ENCODE measurements at regions not wholly inside any gene's neighbourhood (a gene's known extent, or its start where the extent isn't known, plus 50 kb on each side); places are given as distances from the start of the nearest gene placed in this dataset.

DNA sequence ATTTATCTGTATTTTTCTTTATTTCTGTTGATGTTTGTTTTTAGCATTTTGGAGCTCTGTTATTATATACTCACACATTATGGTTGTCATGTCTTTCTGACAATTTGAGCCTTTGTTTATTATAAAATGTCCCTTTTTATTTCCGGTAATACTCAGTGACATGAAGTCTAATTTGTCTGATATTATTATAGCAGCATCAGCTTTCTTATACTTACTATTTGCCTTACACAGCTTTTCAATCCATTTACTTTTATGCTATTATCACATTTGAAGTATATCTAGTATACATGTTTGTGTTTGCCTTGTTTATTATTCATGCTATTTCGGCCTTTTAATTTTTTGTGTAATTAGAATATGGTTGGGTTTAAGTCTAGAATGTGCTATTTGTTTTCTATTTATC lies 430.6 kb upstream of the FANCL start:
- DNase-seq: no peak

DNA sequence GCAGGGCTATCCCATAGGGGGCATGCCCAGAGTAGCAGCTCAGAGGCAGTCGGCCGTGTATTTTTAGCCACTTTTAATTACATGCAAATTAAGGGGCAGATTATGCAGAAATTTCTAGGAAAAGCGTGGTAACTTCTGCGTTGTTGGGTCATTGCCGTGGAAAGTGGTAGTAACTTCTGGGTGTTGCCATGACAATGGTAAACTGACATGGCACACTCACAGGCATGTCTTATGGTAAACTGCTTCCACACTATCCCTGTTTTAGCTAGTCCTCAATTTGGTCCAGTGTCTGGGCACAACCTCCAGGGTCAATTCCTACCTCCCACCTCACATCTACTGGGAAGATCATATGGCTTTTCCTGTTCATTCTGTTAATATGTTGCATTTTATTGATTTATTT lies 428.9 kb upstream of the FANCL start:
- no peak for DNase-seq

DNA sequence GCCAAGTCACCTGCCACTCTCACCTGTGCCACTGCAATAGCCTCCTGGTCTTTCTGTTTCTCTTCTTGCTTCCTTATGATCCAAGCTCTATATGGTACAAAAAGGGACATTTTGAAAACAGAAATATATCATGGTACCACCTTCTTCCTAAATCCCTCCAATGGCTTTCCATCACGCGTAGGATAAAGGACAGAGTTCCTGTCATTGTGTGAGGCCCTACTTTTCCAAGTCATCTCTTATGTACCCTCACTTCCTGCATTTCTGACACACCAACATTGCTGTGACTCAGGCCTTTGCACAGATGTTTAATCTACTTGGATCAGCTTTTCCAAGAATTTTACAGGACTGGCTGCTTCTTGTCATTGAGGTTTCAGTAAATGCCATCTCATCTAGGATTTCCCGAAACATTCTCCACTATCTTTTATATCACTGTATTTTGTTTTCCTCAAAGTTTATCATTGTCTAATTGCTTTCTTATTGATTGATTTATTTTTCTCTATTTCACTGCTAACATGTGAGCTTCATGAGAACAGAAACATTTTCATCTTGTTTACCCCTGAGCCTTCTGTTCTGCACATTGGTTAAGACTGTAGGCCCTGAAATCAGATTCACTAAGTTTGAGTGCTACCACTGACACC lies 426.1 kb upstream of the FANCL start:
- DNase-seq: no peak

DNA sequence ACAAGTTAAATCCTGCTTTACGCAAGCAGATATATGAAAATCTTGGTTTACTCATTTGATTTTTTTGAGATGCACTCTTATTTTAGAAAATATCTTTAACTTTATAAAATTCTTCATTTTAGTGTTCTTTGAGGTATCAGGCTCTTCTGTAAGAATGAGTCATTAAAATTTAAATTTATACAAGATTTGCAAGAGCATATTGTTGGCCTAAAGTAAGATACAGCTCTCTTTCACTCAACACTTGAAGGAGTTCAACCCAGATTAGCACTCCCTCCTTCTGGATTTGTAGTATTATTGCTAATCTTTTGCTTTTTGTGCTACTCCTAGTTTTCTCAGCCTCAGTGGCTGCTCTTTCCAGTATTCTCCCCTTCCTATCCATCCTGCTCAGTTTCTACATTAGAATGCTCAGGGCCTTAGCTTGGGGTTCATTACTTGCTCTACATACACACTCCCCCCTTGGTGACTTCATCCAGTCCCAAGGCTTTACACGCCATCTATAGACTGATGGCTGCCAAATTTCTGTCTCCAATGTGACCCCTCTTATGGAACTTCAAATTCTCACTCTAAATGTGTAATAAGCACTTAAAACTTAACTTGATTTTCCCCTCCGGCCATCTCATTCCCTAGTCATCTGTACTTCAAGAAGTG lies 425.3 kb upstream of the FANCL start:
- no peak for DNase-seq

DNA sequence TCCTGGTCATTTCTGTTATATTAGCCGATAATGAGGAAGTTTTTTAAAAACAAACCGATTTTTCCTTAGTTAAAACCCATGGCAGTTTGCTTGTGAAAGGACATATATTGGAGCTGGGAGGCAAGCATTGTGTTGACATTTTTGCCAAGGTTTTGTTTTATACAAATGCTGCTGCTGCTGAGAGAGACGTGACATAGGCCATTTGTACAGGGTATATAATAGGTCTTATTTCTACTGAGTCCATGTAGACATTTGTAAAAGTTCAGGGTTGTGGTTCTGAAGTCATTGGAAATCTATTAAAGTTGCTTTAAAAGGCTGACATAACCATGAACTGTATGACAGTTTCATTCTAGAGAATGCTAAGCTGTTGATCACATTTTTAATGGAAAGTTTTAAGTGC lies 424.0 kb upstream of the FANCL start:
- no peak for DNase-seq

DNA sequence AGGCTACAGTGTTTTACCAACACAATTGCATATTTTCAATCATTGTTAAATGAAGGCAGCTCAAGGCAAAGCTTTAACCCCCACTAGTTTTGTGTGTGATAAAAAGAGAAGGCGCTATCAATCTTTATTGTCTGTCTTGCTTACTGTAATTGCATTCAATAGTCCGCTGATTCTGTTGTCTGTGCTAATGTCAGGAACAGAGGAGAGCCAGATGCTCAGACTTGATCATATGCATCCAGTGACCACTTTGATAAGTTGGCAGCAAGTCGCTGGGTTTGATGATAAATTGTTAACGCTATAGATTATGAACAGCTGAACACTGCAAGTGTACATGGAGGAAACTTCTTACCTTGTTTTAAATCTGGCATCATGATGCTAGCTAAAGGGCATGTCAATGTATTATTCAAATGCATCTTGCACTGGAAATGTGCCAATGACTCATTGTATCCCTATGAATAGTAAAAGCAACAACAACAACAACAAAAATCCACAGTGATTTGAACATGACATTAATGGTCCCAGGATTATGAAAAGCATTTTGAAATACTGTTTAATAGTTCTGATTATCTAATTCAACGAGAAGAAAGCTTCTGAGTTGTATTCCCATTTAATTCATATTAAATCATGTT lies 423.5 kb upstream of the FANCL start:
- DNase-seq: no peak

DNA sequence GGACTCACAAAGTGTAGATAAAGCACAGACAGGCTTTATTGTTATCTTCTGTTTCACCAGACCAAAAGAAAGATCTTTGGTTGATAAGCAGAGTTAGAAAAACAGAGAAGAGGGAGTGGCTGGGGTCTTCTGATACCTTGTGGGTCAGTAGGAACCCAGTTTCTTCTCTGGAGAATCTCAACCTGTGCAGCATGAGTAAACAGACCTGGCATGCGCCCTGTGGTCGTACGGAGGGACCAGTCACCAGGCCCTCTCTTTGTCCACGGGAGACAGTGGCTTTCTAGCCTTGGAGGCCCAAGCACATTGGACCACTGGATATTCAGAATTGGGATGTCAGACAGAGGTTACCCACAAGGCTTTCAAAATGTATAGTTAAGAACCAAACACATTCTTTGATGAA lies 418.9 kb upstream of the FANCL start:
- DNase-seq: no peak

DNA sequence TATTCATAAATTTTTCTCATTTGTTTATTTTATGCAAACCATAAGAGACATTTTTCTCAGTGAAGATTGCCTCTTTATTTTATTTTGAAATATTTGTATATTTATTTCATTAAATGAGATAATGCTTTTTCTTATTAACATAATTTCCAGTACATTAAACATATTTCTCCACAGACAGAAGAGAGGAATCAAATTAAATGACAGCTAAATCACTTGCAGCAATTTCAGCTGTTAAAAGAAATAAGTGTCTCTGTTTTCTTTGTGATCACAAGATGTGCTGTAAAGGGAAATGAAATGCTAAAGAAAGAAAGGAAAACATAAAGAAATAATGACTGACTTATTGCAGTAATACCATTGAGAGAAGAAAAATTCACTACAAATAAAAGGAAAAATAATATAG lies 414.0 kb upstream of the FANCL start:
- no peak for DNase-seq

DNA sequence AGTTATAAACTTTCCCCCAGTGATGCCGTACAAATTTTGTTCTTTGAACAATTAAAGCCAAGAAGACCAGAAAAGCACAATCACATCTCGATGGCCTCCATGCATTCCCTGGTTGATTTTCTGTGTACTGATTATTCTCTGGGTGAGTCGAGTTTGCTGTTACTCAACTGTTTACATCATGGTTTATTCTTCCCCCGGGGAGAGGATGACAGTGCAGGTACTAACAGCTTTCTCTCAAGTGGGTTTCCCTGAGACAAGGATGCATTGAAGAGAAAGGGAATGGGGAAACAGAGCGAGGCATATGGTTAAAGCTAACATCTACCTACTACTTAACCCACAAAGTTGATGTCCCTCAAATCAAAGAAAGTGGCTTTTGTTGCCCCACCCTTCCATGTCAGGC lies 410.8 kb upstream of the FANCL start:
- DNase-seq: no peak

DNA sequence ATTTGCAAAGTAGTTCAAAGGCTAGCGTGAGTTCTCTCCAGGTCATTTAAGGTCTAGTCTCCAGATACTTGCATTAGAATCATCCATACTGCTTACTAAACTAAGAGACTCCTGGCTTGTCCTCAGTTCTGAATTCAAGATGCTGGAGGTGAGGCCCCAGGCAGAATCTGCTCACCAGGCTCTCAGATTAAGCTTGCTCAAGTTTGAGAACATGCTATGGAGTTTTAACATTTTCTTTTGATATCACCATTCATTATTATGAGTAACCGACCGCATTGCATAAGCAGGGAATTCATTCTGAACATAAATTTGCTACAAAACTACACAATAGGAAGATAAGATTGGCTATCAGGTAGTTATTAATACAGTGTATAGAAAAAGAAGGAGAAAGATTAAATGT lies 409.7 kb upstream of the FANCL start:
- no peak for DNase-seq

DNA sequence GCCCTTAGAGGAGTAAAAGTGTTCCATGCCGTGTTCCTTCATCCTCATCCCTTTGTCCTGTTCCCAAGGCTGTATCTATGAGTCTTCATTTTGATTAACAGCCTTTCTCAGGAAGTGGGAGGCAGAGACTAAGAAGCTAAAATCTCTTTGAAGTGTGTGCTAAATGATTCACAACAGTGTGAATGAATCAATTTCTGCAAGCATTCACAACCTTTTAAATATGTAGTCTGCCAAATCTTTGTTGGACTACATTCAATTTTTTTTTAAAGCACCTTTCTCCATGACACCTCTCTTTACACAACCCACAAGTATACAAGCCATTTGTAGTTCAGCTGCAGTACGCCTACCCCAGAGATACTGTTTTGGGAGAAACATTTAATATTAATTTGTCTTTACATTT lies 408.6 kb upstream of the FANCL start:
- DNase-seq: no peak

DNA sequence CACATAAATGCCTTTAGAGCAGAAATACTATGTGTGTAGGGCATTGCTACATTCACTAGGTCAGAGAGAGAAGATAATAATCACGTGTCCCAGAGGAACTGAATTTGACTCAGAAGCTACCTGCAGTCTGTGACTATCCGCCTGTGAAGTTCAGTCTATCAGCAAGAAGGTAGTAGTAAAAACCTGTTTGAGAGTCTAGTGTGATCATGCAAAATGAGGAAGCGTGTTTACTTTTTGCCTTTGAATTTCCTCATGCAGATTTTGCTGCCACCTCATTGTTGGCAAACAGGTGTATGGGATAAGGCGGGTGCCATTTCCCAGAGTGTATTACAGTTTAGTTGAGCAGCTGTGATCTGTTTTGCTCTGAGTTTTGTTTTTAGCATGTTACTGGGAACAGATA lies 403.9 kb upstream of the FANCL start:
- DNase-seq: no peak

DNA sequence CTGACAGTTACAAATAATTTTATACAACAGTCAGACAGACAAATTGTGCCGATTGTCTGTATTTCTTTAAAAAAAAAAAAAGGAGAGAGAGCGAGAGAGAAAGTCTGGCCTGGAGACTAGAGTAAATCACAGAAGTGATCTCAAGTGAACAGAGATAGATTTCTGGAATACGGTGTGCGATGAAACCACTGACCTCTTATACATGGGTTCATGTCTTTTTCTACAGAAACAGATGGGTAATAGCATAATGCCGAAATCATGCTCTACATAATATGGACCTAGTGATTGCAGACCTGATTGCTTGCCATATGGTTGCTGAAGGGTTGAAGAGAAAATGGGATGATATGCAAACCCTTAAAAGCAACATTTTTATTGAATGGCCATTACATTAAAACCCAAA lies 403.3 kb upstream of the FANCL start:
- DNase-seq: no peak

DNA sequence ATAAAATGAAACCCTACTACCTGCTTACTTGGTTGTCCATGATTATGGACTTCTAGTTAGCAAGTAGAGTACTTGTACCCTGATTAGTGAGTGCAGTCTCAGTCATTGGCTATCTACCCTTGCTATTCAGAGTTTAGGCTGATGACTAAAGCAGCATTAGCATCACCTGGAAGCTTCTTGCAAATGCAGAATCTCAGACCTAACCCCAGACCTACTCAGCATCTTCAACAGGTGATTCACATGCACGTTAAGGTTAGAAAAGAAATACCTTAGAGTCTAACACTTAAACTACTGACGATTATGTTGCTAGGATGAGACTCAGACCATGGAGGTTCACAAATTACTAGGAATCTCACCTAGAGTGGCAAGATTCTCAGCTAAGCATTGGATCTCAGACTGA lies 399.9 kb upstream of the FANCL start:
- DNase-seq: no peak

DNA sequence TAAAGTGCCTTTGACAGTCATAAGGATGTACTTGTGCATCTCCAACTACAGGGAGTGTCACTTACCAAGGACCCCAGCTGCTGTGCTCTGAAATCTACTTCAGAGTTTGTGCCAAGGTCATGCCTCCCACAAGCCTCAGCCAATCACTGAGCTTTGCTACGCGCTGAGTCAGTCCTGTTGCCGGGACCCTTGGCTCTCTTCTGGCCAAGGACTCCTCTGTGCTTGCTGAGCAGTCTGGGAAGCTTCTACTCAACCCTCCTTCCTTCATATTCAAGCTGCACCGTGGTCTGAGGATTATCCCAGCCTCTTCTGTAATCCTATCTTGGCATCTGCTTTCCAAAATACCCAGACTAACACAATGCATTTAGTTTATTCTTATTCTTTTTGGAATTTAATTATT lies 398.9 kb upstream of the FANCL start:
- no peak for DNase-seq

DNA sequence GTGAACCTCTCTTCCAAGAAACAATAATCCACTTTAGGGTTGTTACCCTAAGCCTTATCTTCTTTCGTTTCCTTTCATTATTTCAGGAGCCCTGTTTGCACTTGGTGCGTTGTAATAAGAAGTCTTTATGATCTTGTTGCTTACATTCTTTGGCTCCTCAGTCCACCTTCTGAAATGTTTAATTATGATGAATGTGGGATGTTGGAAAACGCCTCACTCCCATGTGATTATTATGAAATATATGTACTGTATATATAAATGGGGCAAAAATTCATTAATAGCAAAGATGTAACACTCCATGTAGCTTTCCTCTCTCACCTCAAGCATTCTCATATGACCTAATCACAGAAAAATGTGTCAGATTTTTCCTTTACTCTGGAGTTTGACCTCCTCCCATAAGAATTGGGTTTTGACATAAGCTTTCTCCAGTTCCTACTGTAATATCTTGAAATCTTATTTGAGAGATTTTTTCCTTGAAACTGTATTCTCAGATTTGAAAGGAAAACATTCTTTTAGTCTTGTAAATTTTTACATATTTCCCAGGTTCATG lies 397.2 kb upstream of the FANCL start:
- no peak for DNase-seq

DNA sequence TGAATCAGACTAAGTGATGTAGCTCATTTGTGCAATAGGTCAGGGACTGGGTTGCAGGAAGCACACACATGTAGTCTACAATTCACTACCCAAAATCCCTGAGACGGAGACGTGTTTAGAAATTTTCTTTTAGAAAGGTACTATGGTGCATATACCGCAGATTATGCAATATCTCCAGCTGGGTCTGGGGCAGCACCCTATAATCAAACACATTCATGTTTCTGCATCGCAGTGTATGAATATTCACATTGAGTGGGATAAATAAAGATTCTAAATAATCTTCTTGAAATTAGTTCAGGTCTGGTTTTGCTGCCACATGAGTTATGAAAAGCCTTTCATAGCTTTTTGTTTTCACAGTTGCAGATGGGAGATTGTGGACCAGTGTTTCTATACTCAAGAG lies 395.7 kb upstream of the FANCL start:
- no peak for DNase-seq

DNA sequence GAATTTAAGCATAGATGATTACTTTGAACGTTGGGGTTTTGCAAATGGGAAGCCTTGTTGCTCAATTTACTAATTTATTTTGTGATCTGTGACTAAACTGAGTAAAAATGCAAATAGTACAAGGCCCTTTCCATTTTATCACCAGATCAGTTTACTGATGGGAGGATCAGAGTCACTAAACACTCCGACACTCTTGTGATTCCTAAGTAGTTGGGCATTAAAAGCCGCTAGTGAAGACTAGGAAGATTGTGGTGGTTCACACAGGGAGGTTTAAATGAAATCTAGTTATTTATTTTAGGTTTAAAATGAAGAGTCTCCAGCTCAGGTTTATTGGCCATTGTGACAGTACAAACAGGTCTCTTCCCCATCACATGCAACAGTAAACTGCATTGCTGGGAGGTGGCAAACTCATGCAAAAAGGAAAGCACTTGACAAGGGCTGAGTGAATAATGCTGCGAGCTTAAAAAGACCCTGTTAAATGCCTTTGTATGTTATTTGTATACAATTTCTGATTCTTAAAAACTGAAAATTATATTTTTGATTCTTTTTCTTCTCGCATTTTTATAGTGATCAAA lies 394.8 kb upstream of the FANCL start:
- no peak for DNase-seq

DNA sequence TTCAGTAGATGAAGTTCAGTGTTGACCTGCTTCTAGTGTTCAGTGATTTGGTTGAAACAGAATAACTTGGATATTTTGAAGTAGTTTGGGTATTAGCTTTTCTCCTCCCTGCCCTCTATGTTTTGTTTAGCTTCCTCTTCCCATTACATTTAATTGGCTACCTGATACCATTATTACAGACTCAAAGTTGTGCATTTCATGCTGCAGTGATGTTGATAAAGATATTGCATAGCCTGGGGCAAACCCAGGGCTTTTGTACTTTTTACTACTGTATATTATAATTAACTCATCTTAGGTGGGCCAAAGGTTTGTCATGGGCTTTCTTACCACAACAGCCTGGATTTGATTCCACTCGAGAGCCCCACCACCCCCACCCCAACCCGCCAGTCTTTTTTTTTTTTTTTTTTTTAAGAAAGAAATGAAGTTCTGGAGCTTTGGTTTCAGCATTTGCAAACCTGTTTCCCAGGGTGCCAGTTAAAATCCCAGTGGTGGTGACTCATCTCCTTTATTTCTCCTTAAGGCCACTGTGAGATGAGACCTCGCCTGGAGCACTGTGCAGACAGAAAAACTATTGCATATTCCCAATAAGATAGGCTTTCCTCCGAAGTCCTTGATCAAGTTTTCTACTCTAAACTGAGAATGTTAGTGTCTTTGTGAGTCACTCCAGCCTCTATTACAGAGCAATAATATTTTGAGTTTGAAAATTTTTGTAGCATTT lies 393.7 kb upstream of the FANCL start:
- DNase-seq: no peak

DNA sequence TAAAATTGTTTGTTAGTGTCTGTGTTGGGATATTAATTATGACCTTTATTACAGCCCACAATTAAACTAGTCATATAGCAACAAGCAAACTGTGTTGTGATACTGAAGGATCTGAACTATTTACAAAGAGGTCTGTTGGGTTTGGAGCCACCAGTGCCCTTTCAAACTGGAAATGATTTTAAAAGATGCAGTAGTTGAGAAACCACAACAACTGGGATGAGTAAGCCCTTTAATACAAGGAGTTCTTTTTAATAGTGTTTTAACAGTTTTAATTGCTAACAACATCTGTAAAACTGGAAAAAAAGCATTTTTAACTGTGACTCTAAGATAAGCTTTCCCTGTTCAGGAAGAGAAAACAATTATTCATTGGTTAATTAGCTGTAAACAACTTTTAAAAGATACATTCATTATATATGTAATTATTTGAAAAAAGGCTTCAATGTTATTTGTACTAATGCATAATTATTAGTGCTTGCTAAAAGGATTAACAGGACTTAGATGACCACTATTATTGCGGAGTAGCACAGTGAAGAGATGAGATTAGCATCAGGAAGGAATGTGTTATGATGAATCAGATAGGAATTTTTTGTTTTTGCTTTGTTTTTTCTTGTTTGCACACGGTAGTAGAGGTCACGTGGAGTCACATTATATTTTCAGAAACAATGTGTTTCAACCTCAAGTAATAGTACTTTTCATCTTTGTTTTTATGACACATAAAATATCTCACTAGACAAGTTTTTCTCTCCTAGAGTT lies 392.7 kb upstream of the FANCL start:
- DNase-seq: no peak

DNA sequence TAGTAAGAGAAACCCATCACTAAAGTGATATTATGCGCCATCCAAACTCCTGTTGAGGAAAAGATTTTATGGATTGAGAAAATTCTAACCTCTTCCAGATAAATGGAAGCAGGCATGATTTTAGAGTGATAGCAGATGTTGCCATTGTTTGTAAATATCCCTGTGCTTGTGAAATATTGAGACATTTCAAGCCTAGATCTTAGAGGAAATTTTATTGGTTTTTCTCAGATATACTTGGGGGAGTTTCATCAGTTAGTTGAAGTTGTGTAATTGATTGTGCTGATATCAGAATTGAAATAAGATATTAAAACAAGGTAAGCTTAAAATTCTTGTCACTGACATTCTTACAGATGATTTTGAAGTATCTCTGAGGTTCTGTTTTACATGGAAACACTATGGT lies 390.9 kb upstream of the FANCL start:
- no peak for DNase-seq

DNA sequence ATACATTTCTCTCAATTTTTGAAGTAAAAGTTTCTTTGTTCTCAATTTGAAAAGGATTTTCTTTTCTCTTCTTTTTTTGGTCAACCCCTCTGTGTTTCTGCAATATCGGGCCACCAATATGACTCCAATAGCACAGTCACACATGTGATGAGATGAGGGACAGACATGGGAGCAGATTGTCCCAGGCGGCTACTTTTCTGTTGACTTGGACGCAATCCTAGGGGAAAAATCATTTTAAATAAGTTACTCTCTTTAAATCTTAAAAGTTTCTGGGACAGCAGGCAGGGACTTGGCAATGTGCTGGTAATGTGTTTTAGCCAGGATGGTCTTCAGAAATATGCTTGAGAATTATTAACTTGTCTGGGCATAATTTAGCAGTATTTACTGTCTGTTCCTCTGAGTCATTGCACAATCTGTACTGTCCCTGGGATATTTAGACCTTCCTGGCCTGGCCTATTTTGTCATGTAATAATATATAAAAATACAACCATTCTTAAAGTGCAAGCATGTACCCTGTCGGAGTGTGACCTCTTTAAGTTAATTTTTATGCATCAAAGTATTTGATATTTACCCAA lies 388.5 kb upstream of the FANCL start:
- no peak for DNase-seq

All from stimulated activated CD4-positive, alpha-beta T cell treated with anti-CD3 and anti-CD28 coated beads, Interleukin-1b, Interleukin-23, amount 100 ng/mL, for 48 hours (primary cell).